ENCODE measurements at regions not wholly inside any gene's neighbourhood (a gene's known extent, or its start where the extent isn't known, plus 50 kb on each side); places are given as distances from the start of the nearest gene placed in this dataset.

GRCh38 chr5:82924226-82925060 is 152.8 kb downstream of the TMEM167A start:
- ChIA-PET CTCF (no interaction called here), POLR2A (no interaction called here)
- no peak for ATAC-seq
- no peak overlapping the region for H3K4me3 ChIP-seq
- DNase-seq (ENCODE audit: low read depth in 1 of 2, low spot score in 1 of 2), result no peak
- H3K27ac ChIP-seq, result no peak overlapping the region
- 48% methylated on average over 5 of the region's 5 CpGs for WGBS (ENCODE audit: missing lambda C conversion rate)
- H3K4me1 ChIP-seq, result no peaks in the 10 kb centered on the region
- no peak for FAIRE-seq
- peak overlapping the region; percentile 19; the same call in 1 of the 3 replicates for H3K4me2 ChIP-seq
- H3K9me3 ChIP-seq, result no peaks in the 10 kb centered on the region
- TF ChIP-seq, protein P1, sequence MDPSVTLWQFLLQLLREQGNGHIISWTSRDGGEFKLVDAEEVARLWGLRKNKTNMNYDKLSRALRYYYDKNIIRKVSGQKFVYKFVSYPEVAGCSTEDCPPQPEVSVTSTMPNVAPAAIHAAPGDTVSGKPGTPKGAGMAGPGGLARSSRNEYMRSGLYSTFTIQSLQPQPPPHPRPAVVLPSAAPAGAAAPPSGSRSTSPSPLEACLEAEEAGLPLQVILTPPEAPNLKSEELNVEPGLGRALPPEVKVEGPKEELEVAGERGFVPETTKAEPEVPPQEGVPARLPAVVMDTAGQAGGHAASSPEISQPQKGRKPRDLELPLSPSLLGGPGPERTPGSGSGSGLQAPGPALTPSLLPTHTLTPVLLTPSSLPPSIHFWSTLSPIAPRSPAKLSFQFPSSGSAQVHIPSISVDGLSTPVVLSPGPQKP (IDR thresholded peaks at IDR 0.05; ENCODE audit: low read depth, low read length), result no peak
- TF ChIP-seq PHF8 (IDR thresholded peaks at IDR 0.05; ENCODE audit: borderline replicate concordance, low read depth) (no peak), RAD21 (conservative IDR thresholded peaks at IDR 0.05 in 1 of 2, IDR thresholded peaks at IDR 0.05 in 1 of 2) (no peak), HDAC2 (IDR thresholded peaks at IDR 0.05) (no peak), ZNF302 (CRISPR knock-in tag; IDR thresholded peaks at IDR 0.05) (no peak), TP53 (CRISPR knock-in tag; IDR thresholded peaks at IDR 0.05) (no peak), HOXB13 (CRISPR knock-in tag; IDR thresholded peaks at IDR 0.05; ENCODE audit: low read depth) (no peak), MYC (IDR thresholded peaks at IDR 0.05; ENCODE audit: borderline replicate concordance, low read length) (no peak), FOXS1 (CRISPR knock-in tag; IDR thresholded peaks at IDR 0.05) (no peak)

- Histone ChIP-seq H3K27ac (no peak overlapping the region), H3K4me3 (no peak overlapping the region), H3K9me3 (no peaks in the 10 kb centered on the region), H3K4me1 (no peaks in the 10 kb centered on the region), H3K4me2 (no peak overlapping the region)
- ChIA-PET CTCF (no interaction called here), POLR2A (no interaction called here)
- no peak for TF ChIP-seq CBX8 (IDR thresholded peaks at IDR 0.05)
- TF ChIP-seq, protein P2, sequence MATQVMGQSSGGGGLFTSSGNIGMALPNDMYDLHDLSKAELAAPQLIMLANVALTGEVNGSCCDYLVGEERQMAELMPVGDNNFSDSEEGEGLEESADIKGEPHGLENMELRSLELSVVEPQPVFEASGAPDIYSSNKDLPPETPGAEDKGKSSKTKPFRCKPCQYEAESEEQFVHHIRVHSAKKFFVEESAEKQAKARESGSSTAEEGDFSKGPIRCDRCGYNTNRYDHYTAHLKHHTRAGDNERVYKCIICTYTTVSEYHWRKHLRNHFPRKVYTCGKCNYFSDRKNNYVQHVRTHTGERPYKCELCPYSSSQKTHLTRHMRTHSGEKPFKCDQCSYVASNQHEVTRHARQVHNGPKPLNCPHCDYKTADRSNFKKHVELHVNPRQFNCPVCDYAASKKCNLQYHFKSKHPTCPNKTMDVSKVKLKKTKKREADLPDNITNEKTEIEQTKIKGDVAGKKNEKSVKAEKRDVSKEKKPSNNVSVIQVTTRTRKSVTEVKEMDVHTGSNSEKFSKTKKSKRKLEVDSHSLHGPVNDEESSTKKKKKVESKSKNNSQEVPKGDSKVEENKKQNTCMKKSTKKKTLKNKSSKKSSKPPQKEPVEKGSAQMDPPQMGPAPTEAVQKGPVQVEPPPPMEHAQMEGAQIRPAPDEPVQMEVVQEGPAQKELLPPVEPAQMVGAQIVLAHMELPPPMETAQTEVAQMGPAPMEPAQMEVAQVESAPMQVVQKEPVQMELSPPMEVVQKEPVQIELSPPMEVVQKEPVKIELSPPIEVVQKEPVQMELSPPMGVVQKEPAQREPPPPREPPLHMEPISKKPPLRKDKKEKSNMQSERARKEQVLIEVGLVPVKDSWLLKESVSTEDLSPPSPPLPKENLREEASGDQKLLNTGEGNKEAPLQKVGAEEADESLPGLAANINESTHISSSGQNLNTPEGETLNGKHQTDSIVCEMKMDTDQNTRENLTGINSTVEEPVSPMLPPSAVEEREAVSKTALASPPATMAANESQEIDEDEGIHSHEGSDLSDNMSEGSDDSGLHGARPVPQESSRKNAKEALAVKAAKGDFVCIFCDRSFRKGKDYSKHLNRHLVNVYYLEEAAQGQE (IDR thresholded peaks at IDR 0.05), result no peak
- TF ChIP-seq NFE2L2 (conservative IDR thresholded peaks at IDR 0.05; ENCODE audit: low read length), result no peak
- no peak for TF ChIP-seq TP53 (CRISPR knock-in tag; IDR thresholded peaks at IDR 0.05)
- TF ChIP-seq MAZ (IDR thresholded peaks at IDR 0.05; ENCODE audit: borderline replicate concordance, low read depth, low read length), result no peak
- TF ChIP-seq JUNB (IDR thresholded peaks at IDR 0.05), result no peak
- TF ChIP-seq, protein P3, sequence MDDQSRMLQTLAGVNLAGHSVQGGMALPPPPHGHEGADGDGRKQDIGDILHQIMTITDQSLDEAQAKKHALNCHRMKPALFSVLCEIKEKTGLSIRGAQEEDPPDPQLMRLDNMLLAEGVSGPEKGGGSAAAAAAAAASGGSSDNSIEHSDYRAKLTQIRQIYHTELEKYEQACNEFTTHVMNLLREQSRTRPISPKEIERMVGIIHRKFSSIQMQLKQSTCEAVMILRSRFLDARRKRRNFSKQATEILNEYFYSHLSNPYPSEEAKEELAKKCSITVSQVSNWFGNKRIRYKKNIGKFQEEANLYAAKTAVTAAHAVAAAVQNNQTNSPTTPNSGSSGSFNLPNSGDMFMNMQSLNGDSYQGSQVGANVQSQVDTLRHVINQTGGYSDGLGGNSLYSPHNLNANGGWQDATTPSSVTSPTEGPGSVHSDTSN (IDR thresholded peaks at IDR 0.05), result no peak
- TF ChIP-seq, protein P1 (IDR thresholded peaks at IDR 0.05; ENCODE audit: low read depth, low read length), result no peak
- TF ChIP-seq, protein P4, sequence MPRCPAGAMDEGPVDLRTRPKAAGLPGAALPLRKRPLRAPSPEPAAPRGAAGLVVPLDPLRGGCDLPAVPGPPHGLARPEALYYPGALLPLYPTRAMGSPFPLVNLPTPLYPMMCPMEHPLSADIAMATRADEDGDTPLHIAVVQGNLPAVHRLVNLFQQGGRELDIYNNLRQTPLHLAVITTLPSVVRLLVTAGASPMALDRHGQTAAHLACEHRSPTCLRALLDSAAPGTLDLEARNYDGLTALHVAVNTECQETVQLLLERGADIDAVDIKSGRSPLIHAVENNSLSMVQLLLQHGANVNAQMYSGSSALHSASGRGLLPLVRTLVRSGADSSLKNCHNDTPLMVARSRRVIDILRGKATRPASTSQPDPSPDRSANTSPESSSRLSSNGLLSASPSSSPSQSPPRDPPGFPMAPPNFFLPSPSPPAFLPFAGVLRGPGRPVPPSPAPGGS (IDR thresholded peaks at IDR 0.05), result no peak
- no peak for TF ChIP-seq SREBF2 (IDR thresholded peaks at IDR 0.05)
- no peak for TF ChIP-seq FOSL2 (IDR thresholded peaks at IDR 0.05)
- TF ChIP-seq FOSL2 (CRISPR knock-in tag; IDR thresholded peaks at IDR 0.05), result no peak
- TF ChIP-seq CEBPB (IDR thresholded peaks at IDR 0.05), result no peak
- FAIRE-seq, result no peak
- ATAC-seq, result no peak
- WGBS (ENCODE audit: missing lambda C conversion rate), result 63% methylated on average over 10 of the region's 10 CpGs
- no peak for DNase-seq (ENCODE audit: low read depth in 1 of 2, low spot score in 1 of 2)
These were observed 155.0 kb downstream of the TMEM167A start for GRCh38 chr5:82922086-82922734.
